HG03139 (cell line): ENCODE measurements at regions not wholly inside any gene's neighbourhood (a gene's known extent, or its start where the extent isn't known, plus 50 kb on each side); places are given as distances from the start of the nearest gene placed in this dataset.

Experiments used
- ATAC-seq: cut with Tn5 transposase; IDR thresholded peaks from one replicate; pipeline ENCODE4 v1.9.1; 2021; ENCODE audit not compliant: unreplicated experiment

GRCh38 chr18:78390348-78390951 lies 589.2 kb upstream of the SALL3 start:
- no peak for ATAC-seq

DNA sequence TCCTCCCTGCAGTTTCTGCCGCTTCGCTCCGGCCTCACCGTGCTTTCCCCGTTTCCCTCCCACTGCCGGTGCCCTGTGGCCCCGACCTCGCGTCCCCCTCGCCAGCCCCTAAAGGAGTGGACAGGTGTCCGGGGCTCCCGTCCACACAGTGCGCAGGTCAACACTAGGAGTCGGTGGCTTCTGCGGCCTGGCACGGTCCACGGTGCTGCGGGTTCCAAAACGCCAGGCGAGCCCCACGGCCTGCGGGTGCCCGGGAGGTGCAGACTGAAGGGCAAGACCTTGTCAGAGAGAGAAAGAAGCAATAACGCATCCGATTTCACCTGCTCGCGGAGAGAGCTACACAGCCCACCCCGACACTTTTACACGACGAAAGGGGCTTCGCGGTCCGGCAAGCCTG lies 588.7 kb upstream of the SALL3 start:
- ATAC-seq: no peak

DNA sequence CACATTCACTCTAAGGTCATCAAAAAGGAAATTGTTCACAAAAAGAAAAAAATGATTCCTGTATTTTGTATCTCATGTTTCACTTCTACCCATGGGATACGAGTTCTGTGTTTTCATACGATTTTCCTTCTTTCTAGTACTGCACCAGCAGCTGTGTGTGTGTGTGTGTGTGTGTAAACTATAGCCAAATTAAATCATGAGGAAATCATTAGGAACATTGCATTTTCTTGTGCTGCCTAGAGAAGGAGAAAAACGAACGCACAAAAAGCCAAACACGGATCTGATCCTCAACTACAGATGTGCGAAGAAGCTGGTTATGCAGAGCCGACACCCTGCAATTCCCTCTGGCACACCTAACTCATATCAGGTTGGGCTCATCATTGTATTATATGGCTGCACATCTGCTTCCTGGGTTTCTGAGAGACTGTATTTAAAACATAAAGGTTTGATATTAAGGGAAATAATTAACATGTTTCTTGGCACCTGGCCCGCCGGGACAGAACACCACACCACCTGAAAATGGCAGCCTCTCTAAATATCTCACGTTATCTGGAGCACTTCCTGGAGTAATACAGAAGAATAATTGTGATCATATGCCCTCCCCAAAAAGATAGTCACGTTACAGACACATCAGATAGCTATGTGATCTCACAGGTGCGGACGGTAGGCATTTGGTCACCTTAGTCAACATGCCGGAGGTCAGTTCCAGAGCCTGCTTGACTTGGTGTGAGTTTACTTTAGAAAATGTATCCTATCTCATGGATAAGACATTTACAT lies 586.3 kb upstream of the SALL3 start:
- ATAC-seq: no peak

DNA sequence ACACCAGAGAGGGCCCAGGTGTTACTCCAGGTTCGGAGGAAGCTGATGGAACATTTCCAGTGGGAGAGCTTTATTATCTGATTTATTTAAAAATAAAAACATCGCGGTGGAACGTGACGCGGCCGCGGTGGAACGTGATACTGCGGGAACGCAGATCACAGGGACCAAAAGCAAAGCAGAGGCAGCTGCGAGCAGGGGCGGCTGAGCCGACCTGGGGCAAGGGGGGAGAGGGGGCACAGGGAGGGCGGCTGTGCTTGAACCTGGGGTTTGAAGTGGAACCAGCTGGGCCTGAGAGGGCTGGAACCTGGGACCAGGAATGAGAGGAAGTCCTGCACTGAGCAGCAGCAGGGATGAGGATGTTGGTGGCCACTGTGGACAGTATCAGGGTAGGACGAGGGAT lies 583.5 kb upstream of the SALL3 start:
- ATAC-seq: no peak

GRCh38 chr18:78396756-78397155 lies 582.9 kb upstream of the SALL3 start:
- ATAC-seq: no peak

DNA sequence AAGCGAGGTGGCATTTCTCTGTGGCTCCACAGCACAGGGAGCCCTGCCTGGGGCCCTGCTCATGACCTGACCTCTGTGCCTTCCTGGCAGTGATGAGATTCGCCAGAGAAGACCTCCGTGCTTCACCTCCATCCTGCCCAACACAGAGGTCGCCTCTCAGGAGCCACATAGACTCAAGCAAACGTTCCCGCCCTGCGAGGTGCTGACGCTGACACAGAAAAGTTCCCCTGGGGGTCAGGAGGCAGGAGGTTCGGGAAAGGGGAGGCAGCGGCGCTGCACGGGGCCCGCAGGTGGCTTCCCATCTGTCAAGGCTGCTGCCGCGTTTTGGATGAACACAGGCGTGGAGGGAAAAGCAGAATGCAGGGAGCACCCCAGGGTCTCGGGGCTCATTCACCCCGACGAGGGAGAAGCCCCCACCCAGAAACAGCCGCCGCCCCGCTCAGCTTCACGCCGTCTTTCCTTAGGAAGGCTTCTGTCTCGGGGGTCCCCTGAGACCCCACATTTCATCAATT lies 579.6 kb upstream of the SALL3 start:
- ATAC-seq: no peak

- no peak for ATAC-seq
Observed at GRCh38 chr18:78402440-78402839, 577.2 kb upstream of the SALL3 start.

- no peak for ATAC-seq
Observed at GRCh38 chr18:78402966-78403365, 576.7 kb upstream of the SALL3 start.

GRCh38 chr18:78403371-78403770 lies 576.2 kb upstream of the SALL3 start:
- ATAC-seq: no peak

DNA sequence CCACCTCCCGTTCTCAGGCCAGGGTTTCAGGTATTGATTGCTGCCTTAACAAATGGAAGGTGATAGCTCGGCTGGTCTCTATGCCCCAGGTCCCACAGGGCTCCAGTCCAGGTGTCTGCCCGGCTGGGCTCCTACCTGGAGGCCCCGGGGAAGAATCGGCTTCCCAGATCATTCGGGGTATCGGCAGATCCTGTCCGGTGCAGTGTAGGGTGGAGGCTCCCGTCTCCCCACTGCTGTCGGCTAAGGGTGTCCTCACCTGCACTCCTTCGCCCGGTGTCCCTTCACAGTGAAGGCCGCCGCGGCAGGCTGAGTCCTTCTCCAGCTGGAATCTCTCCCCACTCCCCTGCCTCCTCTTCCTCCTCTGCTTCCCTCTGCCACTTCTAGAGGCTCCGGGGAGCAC lies 573.9 kb upstream of the SALL3 start:
- ATAC-seq: no peak

- no peak for ATAC-seq
Observed at GRCh38 chr18:78406743-78407465, 572.7 kb upstream of the SALL3 start.

- ATAC-seq: no peak
Observed at GRCh38 chr18:78407466-78407844, 572.2 kb upstream of the SALL3 start.

DNA sequence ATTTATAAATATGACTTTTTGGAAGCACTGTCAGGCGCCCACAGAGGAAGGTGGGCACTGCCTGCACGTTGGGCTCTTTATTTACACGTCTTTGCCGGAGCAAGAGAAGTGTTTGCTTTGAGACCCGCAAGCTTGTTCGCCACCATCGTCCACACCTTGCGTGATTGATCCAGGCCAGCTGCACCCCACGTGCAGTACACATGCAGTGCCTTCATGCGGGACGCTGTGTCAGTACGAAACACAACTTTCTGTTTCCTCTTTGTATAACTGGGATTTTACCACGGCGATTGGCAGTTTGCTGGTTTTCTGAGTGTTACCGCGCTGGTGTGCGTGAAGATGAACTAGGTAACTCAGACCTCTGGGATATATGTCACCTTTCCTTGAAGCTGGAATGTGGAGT lies 571.0 kb upstream of the SALL3 start:
- ATAC-seq: no peak

GRCh38 chr18:78410094-78410786 lies 569.4 kb upstream of the SALL3 start:
- ATAC-seq: no peak

GRCh38 chr18:78411539-78411938 lies 568.1 kb upstream of the SALL3 start:
- ATAC-seq: no peak

DNA sequence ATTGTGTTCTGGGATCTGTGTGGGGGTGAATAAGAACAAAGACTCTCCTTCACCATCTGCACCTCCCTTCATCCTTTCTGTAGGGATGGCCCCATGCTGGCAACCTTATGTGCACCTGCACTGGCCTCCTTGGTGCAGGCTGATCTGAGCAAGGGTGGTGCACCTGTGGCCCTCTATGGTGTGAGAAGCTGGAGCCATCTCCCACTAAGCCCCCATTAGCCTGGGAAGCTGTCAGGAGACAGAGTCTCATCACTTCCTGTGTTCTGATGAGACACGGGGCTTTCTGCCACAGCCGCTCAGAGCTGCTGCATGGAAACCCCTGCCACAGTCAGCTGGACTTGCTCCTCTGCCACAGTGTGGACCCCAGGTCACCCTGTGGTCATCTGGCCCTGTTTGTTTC lies 565.3 kb upstream of the SALL3 start:
- no peak for ATAC-seq

DNA sequence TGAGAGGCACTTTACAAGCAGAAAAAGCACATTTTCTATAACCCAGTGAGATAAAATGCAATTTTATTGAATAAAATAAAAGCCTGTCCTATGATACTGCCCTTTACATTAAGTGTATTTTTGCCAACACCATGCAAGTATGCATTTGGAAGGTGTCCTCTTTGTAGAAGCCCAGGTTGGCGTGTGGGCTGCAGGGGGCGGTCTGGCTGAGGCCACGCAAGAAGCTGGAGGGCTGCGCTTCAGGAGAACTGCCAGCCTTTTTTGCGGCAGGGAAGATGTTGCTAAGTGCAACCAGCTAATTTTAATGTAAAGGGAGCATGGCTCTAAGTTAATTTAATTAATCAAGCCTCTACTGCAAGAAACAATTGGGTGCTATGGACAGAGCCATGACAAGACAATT lies 562.8 kb upstream of the SALL3 start:
- ATAC-seq: no peak

DNA sequence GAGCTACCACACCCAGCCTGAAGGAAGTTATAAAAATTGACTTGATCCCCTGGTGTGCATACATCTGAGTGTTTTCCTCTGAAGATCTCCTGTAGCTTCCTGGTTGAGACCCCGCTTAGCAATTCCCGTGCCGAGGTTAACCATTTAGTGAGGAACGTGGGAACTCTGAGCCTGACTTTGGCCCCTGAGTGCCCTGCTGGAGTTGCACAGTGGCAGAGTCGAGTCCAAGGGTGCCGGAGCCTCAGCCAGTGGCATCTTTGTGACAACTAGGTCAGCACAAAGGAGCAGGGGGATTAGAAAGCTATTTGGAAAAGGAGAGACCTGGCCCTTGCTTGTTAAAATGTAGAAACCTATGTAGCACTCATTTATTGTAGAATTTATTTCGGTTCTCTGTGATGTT lies 561.2 kb upstream of the SALL3 start:
- ATAC-seq: no peak

- no peak for ATAC-seq
Observed at GRCh38 chr18:78419171-78419570, 560.4 kb upstream of the SALL3 start.

DNA sequence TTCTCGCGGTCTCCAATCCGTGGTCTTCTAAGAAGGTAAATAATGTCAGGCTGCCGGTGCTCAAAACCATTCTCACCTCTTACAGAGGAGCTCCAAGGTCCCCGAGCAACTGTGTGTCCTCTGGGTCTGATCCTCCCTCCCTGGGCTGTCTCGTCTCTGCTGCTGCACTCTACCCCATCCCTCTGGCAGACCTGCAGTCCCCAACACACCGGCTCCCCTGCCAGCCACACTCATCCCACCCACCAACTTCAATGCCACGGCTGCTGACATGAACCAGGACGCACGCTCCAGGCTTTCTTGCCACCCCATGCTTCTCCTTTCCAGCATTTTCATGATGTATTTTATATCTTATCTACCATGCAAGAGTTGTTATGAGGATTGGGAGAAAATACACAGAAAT lies 559.5 kb upstream of the SALL3 start:
- ATAC-seq: no peak

DNA sequence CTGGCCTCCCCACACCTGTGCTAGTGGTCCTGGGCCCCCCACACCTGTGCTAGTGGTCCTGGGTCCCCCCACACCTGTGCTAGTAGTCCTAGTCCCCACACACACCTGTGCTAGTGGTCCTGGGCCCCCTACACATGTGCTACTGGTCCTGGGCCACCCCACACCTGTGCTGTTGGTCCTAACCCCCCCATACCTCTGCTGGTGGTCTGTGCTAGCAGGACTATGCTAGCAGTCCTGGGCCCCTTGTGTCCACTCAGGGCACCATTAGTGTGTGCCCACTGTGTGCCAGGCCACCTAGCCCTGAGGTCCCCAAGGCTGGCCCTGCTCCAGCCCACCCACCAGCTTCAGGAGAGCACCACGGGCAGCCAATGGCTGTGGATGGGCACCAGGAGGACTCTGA lies 558.2 kb upstream of the SALL3 start:
- no peak for ATAC-seq
